Ovary (tissue), 7 donors: ENCODE measurements at regions not wholly inside any gene's neighbourhood (a gene's known extent, or its start where the extent isn't known, plus 50 kb on each side); places are given as distances from the start of the nearest gene placed in this dataset.

Source experiments
- DNase-seq, 5 donors: peaks; one replicate each; pipeline ENCODE4 v3.0.0-alpha.2; 2019 to 2020
- H3K27ac ChIP-seq, 2 donors: fragments of 200-600 bp; one replicate each; pipeline versions ENCODE4 v1.5.1 to v1.8.0; 2019 to 2022
- H3K27me3 ChIP-seq: fragments of 200-600 bp; one replicate; pipeline ENCODE4 v1.8.0; 2022
- H3K36me3 ChIP-seq: fragments of 200-600 bp; sonication (generic); one replicate; pipeline ENCODE4 v1.5.1; 2019
- H3K4me1 ChIP-seq: one replicate; pipeline ENCODE4 v1.8.1; 2013; ENCODE audit warnings: mild to moderate bottlenecking, moderate library complexity; ENCODE audit not compliant: insufficient read depth
- H3K4me3 ChIP-seq: fragments of 200-600 bp; sonication (generic); one replicate; pipeline ENCODE4 v1.5.1; 2017
- H3K9me3 ChIP-seq, 2 donors: fragments of 200-600 bp in 1 of 2; sonication (generic) in 1 of 2; one replicate each; pipeline versions ENCODE4 v1.5.1 to v1.8.1; 2013 to 2019; ENCODE audit warnings: mild to moderate bottlenecking in 1 of 2, moderate library complexity in 1 of 2
- CTCF ChIP-seq, 3 donors: fragments of 450-650 bp in 2 of 3; fragments of 200-600 bp in 1 of 3; IDR thresholded peaks; one replicate each; pipeline versions ENCODE4 v1.5.1 to v1.8.0; 2016 to 2022; ENCODE audit warnings: antibody characterized with exemption in 3 of 3, mild to moderate bottlenecking in 1 of 3
- EP300 ChIP-seq: sonication (generic); formaldehyde crosslinking; IDR thresholded peaks from one replicate; pipeline ENCODE4 v1.6.1; 2017; ENCODE audit warnings: antibody characterized with exemption
- POLR2A ChIP-seq: fragments of 450-650 bp; IDR thresholded peaks from one replicate; pipeline ENCODE4 v1.6.1; 2017; ENCODE audit warnings: antibody characterized with exemption, mild to moderate bottlenecking, moderate library complexity
- WGBS, 3 donors: extraction: QIAGEN DNeasy Blood & Tissue Kit in 1 of 3; methylation state at CpG; one replicate each; pipeline versions ENCODE4 v1.1.5 to v1.1.7; 2013 to 2017; 5-methylcytosine and 5-hydroxymethylcytosine counted together
- intact Hi-C, 4 donors: fragments of 100-400 bp; cut with DNase I; formaldehyde crosslinking; loops; one replicate each; pipeline versions ENCODE4 v1.11.0 to v1.15.1; 2022 to 2023
- donor health status: DM: no; HTN: no; CAD: no; lungs with moderate emphysema.
- donor health status: DM: no; HTN: no; CAD: no.
- donor health status: Bipolar disorder and iron deficiency.
- donor health status: DM: no; HTN: no; CAD: no.
- donor health status: DM: yes; HTN: yes; CAD: no.

GRCh38 chr6:81446509-81446908, 306.0 kb downstream of the TENT5A start:
- Histone ChIP-seq H3K27ac (no peak overlapping the region), H3K36me3 (no peaks in the 10 kb centered on the region), H3K27me3 (no peaks in the 10 kb centered on the region), H3K4me1 (peaks cover 2% of the 10 kb centered on the region), H3K9me3 (no peaks in the 10 kb centered on the region), H3K4me3 (no peak overlapping the region)
- 41 to 52% (median 44%) methylated on average over 1 of the region's 1 CpG for WGBS, 3 donors
- TF ChIP-seq CTCF (IDR thresholded peaks at IDR 0.05) (no peak), EP300 (no peak), POLR2A (no peak)
- no peak for DNase-seq
- intact Hi-C loops = no loop called here

GRCh38 chr6:81439417-81439816, 313.1 kb downstream of the TENT5A start:
- DNase-seq = no peak
- no peaks in the 10 kb centered on the region for H3K36me3 ChIP-seq
- no peaks in the 10 kb centered on the region for H3K27me3 ChIP-seq
- no peaks in the 10 kb centered on the region for H3K9me3 ChIP-seq
- intact Hi-C loops = no loop called here
- no peak overlapping the region for H3K4me3 ChIP-seq
- H3K4me1 ChIP-seq = no peaks in the 10 kb centered on the region
- whole genome bisulfite sequencing, 3 donors = 77 to 88% (median 86%) methylated on average over 2 of the region's 2 CpGs
- TF ChIP-seq EP300 = no peak
- no peak for TF ChIP-seq CTCF (IDR thresholded peaks at IDR 0.05)
- no peak for TF ChIP-seq POLR2A
- no peak overlapping the region for H3K27ac ChIP-seq

GRCh38 chr6:81436990-81437389, 315.5 kb downstream of the TENT5A start:
- no peaks in the 10 kb centered on the region for H3K9me3 ChIP-seq
- WGBS, 3 donors = 47 to 75% (median 56%) methylated on average over 1 of the region's 1 CpG
- intact Hi-C loops = no loop called here
- no peak overlapping the region for H3K4me3 ChIP-seq
- TF ChIP-seq CTCF (IDR thresholded peaks at IDR 0.05) (no peak), EP300 (no peak), POLR2A (no peak)
- H3K27ac ChIP-seq = no peak overlapping the region
- no peaks in the 10 kb centered on the region for H3K4me1 ChIP-seq
- no peak for DNase-seq
- H3K27me3 ChIP-seq = no peaks in the 10 kb centered on the region
- no peaks in the 10 kb centered on the region for H3K36me3 ChIP-seq

GRCh38 chr6:81413306-81413705, 339.2 kb downstream of the TENT5A start:
- 15 to 34% (median 24%) methylated on average over 4 of the region's 4 CpGs for WGBS, 3 donors
- H3K9me3 ChIP-seq = no peaks in the 10 kb centered on the region
- H3K4me1 ChIP-seq = peaks cover 2% of the 10 kb centered on the region
- no peaks in the 10 kb centered on the region for H3K27me3 ChIP-seq
- DNase-seq = no peak
- intact Hi-C loops = no loop called here
- TF ChIP-seq EP300 (no peak), CTCF (IDR thresholded peaks at IDR 0.05) (no peak), POLR2A (no peak)
- no peak overlapping the region for H3K4me3 ChIP-seq
- H3K36me3 ChIP-seq = no peaks in the 10 kb centered on the region
- no peak overlapping the region for H3K27ac ChIP-seq
